Muscle of arm (tissue), 1 donor: ENCODE measurements at regions not wholly inside any gene's neighbourhood (a gene's known extent, or its start where the extent isn't known, plus 50 kb on each side); places are given as distances from the start of the nearest gene placed in this dataset.

ENCODE experiments used
- DNase-seq: peaks from one replicate; pipeline ENCODE4 v3.0.0-alpha.2; 2013

DNA sequence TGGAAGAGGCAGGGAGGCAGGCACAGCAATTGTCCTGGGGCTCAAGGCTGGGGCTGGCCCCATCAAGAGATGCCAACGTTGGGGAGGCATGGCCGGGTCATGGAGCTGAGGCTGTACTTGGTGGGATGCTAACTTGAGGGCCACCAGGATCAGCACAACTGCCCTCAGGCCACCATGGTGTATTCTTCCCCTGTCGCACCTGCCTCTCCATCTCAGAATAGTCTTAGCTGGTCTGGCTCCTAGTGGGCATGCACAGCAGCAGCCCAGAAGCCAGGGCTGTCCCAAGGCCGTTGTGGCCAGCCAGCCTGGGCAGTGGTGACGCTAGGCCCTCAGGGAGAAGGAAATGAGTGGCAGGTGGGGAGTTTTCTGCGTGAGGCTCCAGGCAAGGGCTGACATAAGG lies 91.3 kb downstream of the DHCR7 start:
- DNase-seq = no peak

DNA sequence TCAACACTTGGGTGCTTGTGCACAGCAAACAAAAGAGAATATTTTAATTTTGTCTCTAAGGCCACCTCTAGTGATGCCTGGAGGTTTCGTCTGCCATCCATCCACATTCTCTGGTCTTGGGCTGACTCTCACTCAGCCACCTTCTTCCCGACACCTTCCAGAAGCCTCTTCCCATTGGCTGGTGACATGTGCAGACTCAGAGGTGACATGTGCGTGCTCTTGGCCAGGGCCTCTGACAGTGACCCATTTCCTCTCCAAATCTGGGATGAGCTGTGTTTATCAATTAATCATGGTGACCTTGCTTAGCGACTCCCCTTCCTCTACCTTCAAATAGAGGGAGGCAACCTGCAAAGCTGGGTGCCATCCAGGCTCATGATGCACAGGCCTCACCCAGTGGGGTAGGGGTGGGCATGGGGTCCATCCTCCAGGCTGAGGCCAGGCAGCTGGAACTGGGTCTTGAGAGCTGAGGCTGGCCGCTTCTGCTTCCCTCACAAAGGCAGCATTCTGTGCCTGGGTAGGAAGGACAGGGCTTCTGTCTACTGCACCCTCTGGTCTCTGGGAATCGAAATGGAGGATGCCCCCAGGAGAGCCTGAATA lies 91.8 kb downstream of the DHCR7 start:
- no peak for DNase-seq

DNA sequence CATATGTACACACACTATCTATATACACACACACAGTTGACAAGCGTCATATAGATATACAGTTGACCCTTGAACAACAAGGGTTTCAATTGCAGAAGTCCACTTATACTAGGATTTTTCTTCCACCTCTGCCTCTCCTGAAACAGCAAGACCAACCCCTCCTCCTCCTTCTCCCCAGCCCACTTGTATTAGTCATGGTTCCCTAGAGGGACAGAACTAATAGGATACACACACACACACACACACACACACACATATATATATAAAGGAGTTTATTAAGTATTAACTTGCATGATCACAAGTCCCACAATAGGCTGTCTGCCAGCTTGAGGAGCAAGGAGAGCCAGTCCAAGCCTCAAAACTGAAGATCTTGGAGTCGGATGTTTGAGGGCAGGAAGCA lies 92.9 kb downstream of the DHCR7 start:
- no peak for DNase-seq

DNA sequence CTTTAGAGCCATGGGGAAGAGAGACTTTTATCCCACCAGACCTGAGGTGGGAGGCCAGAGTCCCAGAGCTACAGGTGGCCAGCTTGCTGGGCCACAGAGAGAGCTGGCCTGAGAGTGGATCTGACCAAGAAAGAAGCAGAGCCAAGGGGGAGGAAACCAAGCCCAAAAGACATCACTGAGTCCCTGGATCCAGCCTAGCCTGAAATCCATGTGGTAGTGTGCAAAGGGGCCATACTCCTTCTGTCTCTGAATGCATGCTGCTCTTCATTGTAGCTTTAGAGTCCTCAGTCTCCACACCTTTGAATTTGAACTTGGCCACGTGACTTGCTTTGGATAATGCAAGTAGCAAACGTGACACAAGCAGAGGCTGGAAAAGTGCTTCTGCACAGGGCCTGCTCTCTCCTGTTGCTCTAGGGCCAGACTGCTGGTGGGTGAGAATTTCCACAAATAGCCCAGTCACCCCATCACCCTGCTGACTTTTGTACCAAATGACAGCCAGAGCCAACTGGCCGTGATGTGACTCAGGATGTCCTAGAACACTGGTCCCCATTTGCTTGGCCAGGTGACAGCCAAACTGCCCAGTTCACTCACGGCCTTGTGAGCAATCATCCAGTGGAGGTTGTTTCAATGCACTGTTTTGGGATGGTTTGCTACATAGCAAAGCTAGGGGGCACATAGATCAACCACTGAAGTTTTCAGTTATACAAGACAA lies 93.6 kb downstream of the DHCR7 start:
- DNase-seq = no peak

DNA sequence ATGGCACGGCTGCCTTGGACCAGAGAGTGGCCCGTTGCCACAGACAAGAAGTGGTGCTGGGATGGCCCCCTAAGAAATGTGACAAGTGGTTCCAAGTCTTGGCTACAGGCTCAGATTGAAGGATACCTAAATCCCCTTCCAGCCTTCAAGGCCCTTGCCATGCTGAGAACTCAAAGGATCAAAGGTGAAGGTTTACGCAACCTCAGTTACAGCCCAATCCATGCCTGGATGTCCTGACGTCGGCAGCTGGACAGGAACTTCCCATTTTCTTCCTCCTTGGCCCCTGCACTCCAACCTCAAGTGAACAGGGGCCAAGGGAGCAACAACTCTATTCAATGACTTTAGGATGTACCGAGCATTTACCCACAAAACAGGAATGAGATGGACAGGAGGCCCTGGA lies 95.4 kb downstream of the DHCR7 start:
- no peak for DNase-seq

DNA sequence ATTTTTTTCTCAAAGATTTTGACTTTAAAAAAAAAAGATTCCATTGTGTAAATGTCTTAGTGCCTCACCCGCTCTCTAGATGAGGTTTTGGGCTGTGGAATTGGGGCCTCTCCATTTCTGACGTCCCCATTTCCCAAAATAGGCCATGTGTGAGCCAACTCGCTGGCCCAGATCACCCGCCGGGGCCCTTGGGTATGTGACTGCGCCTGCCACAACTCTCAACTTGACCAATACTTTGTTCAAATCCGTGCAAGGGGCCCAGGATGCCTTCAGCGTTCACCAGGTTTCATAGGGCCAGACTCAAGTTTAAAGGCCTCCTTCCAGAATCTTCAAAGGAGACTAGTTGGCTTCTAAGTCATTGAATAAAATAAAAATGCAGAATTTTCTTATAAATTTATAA lies 96.0 kb downstream of the DHCR7 start:
- DNase-seq = no peak

DNA sequence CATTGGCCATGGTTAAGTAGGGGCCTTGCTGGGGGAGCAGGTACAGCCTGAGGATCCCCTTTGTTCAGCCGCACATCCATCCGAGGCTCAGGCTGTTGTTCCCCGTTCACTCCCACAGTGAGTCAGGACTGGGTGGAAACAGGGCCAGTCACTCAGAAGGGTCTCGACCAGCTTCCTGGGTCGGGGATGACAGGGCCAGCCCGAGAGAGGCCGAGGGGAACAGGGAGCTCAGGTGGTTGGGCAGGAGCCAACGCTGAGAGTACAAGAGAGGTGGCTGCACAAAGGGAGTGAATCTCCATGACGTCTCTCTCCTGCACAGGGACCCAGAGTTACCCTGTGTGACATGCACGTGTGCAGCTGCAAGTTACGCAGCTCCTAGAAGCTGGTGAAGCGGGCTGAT lies 97.2 kb upstream of the SHANK2 start:
- DNase-seq = no peak

DNA sequence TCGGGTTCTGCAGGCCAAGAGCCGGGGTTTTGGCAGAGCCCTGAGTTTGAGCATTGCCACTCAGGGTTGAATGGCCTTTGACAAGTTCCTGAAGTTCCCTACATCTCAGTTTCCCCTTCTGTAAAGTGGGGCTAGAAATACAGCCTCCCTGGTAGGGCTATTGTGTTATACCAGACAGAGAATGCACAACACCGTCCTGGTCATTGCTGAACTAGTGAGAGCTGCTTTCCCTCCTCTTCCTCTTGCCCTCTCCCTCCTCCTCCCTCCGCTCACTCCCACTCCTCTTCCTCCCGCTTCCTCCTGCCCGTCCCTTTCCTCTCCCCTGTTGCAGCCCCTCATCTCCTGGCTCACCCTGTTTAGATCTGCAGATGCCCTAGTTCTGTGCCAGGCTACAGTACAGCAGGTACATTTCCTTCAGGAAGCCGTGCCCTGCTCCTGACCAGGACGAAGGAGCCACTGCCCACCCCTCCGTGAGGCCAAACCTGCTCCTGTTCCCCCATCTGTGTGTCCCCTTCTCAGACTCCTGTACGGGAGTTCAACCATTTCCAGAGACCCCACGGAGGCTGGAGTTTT lies 91.5 kb upstream of the SHANK2 start:
- DNase-seq = no peak

DNA sequence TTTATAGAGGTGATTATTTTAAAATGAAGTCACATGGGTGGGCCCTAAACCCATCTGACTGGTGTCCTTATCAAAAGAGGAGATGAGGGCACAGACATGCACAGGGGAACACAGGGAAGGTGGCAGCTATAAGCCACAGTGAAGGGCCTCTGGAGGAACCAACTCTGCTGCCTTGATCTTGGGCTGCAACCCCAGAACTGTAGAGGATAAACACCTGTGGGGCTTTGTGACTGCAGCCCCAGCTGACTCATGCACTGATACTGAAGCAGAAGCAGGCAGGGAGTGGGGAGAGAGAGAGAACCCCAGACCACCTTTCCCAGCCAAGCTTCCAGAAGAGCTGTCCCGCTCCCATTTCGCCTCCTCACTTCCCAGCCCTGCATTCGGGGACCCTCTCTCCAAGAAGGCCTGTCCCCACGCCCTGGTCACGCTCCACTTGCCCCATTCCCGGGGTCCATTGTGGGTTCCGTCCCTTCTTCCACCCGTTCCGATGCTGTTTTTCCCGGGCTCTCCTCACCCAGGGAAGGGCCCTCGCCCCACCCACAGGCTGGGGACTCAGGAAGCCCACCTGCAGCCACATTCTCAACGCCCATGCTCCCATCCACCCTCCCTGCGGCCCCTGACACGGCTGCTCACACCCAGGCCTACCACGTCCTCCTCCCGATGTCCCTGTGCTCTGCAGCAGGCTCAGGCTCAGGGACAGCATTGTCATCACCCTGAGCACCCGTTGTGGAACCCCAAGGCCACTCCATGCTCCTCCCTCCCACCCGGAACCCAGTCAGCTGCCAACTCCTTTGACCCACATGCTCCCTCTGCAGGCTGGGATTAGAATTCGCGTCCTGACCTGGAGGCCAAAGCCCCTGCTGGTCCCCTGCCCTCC lies 90.8 kb upstream of the SHANK2 start:
- no peak for DNase-seq

DNA sequence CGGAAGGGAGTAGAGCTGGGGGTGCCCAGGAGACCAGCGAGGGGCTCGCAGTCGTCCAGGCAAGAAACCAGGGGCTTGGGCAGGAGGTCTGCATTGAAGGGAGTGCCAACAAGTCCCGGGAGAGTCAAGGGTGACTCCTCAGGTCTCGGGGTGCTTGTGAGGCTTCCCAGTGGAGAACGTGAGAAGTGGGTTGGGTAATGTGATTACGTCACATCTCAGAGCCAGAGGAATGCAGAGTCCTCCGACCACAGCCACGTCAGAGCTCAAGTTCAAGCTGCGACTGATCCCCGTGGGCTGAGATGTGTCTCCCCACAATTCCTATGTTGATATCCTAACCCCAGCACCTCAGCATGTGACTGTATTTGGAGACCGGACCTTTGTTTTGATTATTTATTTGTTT lies 89.7 kb upstream of the SHANK2 start:
- no peak for DNase-seq

DNA sequence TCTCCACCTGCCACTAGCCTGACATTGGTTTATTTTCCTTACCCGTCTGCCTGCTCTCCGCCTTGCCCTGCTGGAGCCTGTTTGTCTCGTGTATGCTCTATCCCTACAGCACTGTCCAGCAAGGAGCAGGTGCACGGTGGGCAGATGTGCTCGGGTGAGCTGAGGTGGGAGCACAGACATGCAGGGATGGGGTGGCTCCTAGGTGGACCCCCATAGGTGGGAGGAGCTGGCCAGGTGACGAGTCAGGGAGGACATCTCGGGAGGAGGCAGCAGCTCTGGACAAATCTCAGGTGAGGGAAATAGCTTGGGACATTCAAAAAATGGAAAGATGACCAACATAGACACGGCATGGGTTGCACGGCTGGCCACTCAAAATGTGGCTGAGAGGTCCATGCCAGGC lies 89.2 kb upstream of the SHANK2 start:
- no peak for DNase-seq

DNA sequence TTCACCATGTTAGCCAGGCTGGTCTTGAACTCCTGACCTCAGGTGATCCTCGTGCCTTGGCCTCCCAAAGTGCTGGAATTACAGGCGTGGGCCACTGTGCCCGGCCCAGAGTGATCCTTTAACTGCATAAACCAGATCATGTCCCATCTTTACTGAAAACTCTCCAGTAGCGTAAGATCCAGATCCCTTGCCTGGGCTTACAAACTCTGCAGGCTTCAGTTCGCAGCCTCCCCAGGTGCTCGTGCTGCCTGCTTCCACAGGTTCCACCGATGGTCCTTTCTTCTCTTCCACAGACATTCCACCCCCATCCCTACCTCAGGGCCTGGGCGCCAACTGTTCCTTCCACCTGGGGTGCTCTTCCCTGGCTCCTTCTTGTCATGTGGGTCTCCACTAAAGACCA lies 88.8 kb upstream of the SHANK2 start:
- no peak for DNase-seq

DNA sequence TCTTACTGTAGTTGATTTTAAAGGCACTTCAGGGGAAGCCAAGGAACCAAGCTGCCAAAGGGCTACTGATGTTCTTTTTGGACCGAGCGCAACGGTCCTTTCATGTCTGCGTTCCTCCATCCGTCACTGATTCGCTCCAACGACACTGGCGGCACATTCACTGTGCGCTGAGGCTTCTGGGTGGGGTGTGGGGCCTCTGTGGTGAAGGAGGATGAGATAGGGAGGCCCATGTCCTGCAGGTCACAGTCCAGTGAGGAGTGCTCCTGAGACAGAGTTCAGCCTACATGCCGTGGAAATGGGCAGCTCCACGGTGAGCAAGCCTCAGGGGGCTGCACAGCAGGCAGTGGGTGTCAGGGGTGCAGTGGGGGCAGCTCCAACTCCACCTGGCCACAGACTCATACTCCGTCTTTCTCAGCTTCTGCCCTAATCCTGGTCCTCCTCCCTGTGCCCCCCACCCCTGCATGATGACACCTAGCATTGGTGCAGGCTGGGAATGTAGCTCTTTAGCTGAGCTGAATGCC lies 87.8 kb upstream of the SHANK2 start:
- DNase-seq = no peak

DNA sequence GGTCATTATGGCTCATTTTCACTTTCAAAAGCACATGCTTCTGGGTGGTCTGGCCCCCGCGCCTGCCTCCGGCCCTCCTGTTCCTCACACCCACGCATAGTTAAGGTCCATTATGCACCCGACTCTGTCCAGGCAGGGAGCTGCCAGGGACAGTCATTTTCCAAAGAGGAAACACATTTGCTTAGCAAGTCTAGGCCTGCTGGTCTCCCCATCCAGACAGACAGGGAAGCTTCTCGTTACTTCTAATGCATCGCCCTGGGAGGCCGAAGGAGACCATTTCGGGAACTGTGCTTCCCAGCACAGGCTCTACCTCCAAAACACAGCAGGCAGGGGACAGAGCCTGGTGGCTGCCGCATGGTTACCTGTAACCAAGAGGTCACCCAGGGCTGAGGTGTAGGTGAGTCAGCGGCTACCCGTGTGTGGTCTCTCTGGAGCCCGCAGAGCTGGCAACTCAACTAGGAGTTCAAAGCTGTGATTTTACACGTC lies 87.1 kb upstream of the SHANK2 start:
- no peak for DNase-seq

DNA sequence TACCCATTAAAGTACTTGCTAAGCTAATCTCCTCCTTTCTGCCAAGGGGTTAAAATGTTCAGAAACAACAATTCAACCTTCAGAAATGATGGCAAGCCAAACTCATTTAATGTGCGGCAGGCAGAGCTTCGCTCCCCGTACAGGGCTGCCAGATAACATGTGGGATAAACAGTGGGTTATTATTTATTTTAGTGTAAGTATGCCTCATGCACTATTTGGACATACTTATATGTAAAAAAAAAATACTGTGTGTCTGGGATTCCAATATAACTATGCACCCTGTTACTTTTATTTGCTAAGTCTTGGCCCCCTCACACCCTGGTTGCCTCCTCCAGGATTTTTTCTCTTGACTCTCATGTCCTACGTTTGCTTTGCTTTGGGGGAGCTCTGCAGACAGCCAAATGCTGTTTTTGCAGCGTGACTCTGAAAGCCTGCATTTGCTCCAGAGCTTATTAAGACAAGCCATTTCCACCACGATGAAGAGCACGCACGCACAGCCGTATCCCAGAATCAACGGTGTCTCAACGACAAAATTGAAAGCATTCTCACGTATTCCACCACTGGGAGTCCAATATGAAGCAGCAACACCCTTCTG lies 86.5 kb upstream of the SHANK2 start:
- DNase-seq = peak; percentile 12

DNA sequence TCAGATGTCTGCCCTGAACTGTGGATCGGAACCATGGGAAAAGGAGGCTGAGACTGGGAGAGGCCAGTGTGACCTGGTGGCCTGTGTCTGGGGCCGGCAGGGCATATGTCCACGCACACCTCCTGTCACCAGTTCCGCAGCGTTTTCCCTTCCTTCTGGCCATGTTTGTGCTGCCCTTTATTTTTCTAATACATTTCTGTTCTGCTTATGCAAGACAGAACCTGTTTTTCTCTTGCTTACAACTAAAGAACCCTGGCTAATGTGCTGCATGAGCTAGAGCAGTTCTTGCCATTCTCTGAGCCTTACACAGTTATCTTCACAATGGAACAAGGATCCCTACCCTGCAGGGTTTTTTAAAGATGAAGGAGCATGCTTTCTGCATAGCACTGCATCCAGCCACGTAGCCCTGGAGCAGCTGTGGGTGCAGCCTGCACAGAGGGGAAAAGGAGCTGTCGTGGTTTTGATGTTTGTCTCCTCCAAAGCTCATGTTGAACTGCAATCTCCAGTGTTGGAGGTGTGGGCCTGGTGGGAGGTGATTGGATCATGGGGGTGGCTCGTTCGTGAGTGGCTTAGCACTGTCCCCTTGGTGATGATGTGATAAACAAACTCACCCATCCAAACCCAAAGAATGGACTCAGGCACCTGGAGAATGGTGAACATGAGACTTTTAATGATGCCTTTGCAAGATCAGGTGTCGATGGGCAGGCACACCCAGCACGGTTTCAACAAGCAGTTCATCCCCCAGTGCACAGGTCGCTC lies 84.8 kb upstream of the SHANK2 start:
- no peak for DNase-seq

DNA sequence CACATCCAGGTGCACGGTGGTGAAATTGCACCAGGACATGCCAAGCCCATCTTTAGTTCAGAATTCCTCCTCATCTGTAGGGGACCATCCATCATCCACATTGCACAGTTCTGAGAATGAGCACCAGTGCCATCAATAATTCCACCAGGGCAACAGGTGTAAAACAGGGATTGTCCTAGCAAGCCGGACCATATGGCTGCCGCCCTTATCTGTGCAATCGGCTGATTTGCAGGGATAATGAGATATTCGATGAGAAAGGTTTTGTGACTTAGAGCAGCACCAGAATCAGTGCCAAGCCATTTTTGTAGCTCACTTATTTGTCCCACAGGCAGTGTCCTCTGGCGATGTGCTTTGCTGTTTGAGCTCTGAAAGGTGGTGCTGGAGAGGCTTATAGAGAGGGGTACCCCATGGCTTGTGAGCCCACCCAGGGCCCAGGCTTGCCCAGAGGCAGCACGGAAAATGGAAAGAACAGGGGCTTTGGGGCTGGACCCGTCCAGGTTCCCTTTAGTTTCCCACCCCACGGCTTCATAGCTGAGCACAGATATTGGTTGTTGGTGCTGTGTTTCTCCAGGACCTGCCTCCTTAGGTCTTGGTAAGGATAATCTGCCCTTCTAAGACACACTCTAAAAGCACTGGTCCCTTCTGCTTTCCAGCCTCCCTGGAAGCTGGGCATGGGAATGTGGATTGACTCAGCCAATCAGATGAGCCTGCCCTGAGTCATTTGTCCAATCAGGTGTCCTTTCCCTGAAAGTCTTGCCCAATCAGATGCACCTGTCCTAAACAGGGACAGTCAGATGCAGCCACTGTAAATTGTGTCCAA lies 84.0 kb upstream of the SHANK2 start:
- DNase-seq = no peak

DNA sequence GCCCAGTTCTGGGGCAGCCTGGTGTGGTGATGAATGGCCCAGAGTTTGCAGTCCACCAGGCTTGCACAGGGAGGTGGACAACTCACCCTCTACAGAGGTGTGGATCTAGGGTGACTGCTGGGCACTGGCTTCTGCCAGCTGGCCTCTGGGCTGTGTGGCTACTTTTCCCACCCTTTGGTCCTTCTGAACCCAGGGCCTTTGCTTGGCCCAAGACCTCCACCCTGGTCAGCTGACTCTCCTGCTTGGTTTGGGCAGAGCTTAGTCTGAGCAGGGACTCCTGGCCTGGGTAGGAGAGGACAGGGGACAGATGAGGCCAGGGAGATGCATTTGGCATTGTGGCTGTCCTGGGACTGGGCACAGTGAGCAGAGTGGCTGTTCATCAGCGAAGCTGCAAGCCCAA lies 83.0 kb upstream of the SHANK2 start:
- DNase-seq = no peak

DNA sequence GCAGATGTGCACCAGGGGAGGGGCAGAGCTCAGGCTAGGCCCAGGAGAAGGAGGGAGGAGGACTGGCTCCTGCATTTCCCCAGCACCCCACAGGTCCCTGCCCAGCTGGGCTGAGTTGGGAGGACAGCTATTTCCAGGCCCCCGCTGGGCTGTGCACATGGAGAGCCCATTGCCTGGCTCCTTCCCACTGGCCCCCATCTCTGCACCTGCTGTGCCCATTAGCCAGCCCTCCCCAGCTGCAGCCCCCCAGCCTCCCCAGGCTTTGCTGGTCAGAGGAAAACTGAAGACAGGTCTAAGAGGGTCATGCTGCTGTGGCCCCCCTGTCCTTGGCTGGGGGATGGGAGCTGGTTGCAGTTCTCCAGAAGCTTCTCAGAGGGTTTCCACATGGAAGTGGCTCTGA lies 81.8 kb upstream of the SHANK2 start:
- no peak for DNase-seq

DNA sequence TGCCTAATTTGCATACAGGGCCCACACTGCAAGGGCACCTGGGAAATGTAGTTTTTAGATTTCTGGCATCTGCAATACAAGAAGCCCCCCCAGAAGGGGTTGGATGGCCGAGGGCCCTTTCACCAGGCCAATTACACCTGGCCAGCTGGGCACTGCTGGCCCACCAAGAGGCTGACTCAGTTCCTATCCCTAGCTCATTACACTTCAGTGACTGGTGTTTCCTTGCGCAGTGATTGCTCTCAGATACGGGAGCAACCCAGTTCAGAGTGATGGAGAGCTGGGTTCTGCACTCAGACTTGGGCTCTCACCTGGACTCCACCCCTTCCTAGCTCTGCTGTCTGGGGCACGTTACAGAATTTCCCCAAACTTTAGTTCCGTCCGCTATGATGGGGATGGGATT lies 81.1 kb upstream of the SHANK2 start:
- no peak for DNase-seq
